GM18517 (cell line): ENCODE measurements at regions not wholly inside any gene's neighbourhood (a gene's known extent, or its start where the extent isn't known, plus 50 kb on each side); places are given as distances from the start of the nearest gene placed in this dataset.

Experiments used
- ATAC-seq: cut with Tn5 transposase; IDR thresholded peaks from one replicate; pipeline ENCODE4 v1.9.1; 2021; ENCODE audit warnings: mild to moderate bottlenecking, moderate library complexity; ENCODE audit not compliant: unreplicated experiment

DNA sequence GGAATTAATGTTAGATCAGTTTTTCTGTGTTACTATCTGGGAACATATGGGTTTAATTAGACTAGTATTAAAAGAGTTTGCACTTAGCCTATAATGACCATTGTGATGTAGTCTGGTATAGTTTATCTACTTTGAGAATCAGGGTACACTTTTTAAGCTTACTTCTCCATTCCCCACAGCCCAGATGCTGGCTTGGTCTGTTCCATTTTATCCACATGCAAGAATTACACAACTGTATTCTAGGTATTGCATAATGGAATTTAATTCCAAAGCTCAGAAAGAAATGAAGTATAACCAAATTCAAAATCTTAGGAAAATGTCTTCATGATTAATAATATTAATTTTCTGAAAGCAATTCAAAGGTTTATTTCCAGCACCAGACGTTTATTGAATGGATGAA, 122.2 kb upstream of the PDGFD start:
- ATAC-seq: no peak

DNA sequence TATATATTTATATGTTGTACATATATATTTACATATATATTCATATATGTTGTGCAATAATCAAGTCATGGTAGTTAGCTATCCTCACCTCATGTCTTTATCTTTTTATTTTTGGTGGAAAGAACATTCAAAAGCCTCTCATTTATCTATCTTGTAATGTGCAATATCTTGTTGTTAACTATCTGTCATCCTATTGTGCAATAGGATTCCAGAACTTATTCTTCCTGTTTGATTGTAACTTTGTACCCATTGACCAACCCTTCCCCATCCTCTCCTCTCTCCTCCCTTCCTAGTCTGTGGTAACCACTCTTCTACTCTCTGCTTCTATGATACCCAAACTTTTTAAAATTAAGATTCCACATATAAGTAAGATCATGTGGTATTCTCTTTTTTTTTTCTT, 115.6 kb upstream of the PDGFD start:
- ATAC-seq: no peak

DNA sequence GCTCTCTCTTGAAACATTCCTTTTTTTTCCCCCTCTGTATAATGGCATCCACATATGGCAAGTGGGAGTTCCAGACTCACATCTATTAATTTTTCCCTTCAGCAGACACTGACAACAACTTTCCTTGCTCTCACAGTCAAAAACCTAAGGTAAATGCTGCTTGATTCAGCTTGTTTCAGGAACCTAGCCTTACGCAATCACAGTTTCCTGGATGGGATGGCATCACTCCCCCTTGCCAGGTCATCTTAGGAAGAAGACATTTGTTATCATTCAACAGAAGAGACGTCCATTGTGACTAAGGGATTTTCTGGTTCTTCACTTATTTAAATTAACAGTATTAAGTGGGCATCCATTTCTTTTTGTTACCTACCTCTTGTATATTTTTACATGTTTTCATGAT, 112.0 kb upstream of the PDGFD start:
- ATAC-seq: no peak

DNA sequence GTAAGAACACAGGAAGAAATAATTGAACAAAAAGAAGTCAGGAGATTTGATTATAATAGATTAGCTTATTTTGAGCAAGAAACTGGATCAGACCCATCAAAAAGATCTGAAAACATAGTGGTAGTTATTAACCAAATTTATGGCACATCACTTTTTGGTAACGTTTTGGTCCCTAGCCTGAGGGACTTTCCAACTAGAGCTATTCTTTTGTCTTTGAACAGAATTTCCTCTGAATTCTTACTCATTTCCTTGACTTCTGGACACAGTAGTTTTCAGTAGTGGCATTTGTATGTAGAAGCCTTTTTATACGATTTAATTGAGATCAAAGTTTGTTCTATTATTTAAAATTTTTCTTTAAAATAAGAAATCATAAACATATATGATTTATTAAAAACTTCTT, 96.5 kb upstream of the PDGFD start:
- no peak for ATAC-seq

DNA sequence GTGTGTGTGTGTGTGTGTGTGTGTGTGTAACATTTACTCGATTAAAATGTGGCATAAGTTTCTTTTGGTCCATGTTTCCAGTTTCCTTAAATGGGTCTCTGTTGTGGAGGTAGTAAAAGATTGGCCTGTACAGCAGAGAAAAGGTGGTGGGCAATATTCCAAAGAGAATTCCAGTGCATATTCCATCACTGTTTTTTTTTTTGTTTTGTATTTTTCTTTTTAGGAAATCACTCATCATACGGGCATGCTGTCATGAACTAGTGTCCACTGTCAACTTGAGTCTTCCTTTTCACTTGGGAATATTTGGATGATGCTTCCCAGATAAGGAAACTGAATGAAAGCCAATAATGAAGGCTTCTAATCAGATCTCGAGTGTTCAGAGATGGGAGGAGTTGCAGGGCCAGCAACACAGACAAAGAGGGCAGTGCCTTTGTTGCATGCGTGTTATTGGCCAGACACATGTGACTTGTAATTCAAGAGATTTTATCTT, 95.2 kb upstream of the PDGFD start:
- ATAC-seq: no peak

DNA sequence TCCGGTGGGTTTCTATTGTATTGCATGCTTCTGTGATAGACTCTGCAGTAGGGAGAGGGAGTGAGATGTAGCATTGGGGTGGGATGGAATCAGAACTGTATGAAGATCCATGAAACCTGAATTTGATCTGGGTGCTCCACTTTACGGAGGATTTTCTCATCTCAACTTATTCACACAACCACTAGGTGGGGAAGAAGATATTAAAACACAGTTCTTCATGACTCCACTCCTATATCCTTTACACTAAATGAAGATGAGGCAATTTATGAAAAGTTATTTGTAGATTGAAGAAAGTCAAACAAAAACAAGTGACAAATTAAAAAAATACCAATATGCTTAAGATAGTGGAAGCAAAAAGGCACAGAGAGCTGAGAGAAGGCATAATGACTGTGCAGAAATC, 92.6 kb upstream of the PDGFD start:
- no peak for ATAC-seq

DNA sequence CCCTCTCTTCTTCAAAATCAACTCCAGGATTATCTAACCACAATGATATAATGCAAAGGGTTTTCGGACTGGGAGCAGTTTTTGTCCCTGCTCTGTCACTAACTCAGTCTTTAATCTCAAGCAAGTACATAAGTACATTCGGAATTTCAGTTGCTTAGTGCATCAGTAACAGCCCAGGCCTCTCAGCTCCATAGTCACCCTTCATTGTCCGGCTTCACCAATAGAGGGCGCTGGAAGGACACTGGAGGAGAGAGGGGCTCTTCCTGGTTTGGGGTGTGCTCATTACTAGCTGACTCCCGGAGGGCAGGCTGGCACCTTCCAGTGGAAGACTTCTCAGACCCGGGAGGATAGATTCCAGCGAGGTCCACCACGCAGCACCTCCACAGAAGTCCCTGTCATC, 90.4 kb upstream of the PDGFD start:
- no peak for ATAC-seq

DNA sequence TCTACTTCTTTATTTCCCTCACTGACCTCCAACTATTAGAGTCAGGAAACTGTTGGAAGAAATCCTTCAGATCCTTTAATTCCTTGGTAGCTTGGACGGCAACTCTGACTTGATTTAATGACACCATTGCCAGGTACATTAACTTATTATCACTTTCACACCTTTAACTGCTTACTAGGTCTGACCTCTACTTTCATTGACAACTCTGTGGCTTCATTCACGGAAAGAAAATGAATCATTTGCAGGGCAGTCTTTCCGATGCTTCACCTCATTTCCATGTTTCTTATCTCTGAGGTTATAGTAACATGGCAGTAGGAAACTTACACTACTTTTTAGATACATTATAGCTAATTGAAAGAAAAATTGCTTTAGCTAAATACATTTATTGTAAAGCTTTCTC, 82.6 kb upstream of the PDGFD start:
- ATAC-seq: no peak

DNA sequence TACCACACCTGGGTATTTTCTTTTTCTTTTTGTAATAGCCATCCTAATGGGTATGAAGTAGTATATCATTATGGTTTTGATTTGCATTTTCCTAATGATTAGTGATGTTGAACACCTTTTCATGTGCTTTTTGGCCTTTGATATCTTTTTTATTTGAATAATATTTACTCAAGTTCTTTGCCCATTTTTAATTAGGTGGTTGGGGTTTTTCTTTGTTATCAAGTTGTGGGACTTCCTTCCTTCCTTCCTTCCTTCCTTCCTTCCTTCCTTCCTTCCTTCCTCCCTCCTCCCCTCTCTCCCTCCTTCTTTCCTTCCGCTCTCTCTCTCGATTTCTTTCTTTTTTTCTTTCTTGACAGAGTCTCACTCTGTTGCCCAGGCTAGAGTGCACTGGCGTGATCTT, 75.0 kb upstream of the PDGFD start:
- ATAC-seq: no peak

DNA sequence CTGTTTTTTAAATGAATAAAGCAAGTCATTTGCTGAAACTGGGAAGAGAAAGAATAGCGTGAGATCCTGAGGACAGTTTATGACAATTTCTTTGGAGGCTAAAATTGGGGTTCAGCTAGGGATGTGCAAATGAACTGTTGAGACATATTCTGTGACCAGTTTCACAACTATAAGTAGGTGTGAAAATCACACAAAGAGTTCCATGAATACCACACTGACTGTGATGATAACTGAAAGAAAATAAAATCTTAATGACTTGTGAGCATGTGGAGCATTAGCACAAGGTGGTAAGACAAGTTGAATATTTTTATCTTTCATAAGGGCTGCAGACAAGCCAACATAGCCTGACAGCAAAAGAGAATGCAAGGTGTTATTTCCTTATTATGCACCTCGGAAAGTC, 61.1 kb upstream of the PDGFD start:
- no peak for ATAC-seq

DNA sequence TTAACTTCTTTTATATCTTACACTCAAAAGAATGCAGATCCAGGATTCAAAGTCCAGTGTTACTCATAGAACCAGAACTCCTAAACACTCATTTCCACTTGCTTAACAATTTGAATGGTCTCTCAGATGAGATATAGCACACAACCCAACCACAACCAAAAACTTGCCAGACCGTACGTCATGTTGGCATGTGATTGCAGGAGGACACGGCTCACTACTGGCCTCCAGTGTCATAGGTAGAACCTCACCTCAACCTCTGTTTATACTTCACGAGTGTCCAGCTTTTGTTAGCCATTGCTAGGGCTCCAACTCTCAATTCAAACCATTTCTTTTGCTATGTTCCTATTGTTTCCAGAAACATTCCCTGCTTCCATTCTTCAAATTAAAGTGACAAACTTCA, 58.5 kb upstream of the PDGFD start:
- ATAC-seq: no peak

DNA sequence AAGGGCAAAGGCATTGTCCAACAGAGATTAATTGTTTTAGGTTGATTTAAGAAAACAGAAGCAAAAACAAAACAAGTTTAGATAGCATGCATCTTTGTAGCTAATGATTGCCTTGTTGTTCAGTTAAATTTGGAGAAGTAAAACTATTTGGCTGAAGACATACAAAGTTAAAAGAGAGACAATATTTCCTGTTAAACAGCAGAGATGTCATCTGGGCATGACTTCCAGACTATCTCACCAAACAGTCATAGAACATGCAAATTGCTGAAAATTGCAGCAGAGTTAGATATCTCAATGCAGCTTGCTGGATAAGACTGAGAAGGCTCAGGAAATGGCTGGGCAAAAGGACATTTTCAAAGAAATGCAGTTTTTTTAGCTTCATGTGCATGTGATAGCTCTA, 57.5 kb upstream of the PDGFD start:
- ATAC-seq: no peak

DNA sequence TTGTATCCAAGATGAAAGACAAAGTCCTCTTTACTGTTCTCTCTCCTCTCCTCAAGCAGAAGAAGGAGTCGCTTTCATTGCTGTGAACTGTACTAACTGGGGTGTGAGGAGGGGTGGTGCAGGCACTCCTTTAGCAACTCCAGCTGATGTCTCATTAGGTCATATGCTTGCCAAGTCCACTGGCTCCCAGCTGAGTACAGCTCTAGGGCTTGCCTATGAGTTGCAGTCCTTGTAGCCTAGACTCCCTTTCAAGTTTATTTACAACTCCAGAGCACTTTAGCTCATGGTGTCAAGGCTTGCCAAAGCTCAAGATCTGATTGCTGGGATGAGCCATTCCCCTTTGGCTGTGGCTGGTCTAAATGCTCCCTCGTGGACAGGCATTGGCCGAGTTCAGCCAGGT, 55.1 kb upstream of the PDGFD start:
- no peak for ATAC-seq

DNA sequence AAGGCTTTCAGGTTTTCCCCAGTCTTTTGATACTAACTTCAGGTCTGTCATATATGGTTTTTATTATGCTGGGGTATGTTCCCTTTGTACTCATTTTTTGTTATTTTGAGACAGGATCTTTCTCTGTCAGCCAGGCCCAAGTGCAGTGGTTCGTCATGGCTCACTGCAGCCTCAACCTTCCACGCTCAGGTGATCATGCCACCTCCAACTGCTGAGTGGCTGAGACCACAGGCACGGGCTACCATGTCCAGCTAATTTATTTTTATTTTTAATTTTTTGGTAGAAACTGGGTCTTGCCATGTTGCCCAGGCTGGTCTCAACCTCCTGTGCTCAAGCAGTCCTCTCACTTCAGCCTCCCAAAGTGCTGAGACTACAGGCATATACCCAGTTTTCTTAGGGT, 50.6 kb upstream of the PDGFD start:
- no peak for ATAC-seq
